IMR-90 (cell line): ENCODE measurements at regions not wholly inside any gene's neighbourhood (a gene's known extent, or its start where the extent isn't known, plus 50 kb on each side); places are given as distances from the start of the nearest gene placed in this dataset.

Experiments
- ATAC-seq: fragments of 200-7000 bp; cut with Tn5 transposase; 2 replicates; pipeline ENCODE4 v1.9.1; 2020; ENCODE audit warnings: low read depth, mild to moderate bottlenecking, moderate library complexity
- BruUV-seq: library from RNA; stranded (reverse); fragments of 400-500 nt; replicated peaks from 2 replicates; lab custom pipeline; 2021; lab: Mats Ljungman, UMichigan
- CTCF ChIA-PET: fragments of 300-600 bp; formaldehyde crosslinking; extraction: SDS; loops from one replicate; lab custom pipeline; 2021; ENCODE audit warnings: antibody characterized with exemption; lab: Yijun Ruan, JAX
- POLR2A ChIA-PET: fragments of 300-600 bp; sonication (Branson Sonifier 250); formaldehyde crosslinking; loops from one replicate; lab custom pipeline; 2022; ENCODE audit warnings: antibody characterized with exemption; ENCODE audit not compliant: unreplicated experiment; lab: Charles Lee
- DNase-seq: peaks from one replicate; pipeline ENCODE4 v3.0.0; 2013
- H2AFZ ChIP-seq: replicated peaks from 2 replicates; pipeline ENCODE3; 2013; ENCODE audit warnings: low read length, mild to moderate bottlenecking; ENCODE audit not compliant: poor library complexity
- H2AK5ac ChIP-seq: 2 replicates; pipeline ENCODE4 v1.6.1; 2013; ENCODE audit warnings: low read depth, low read length, inconsistent platforms
- H2AK9ac ChIP-seq: replicated peaks from 2 replicates; pipeline ENCODE3; 2013; ENCODE audit warnings: mild to moderate bottlenecking, low read depth, low read length, moderate library complexity; ENCODE audit not compliant: poor library complexity
- H2BK120ac ChIP-seq: 2 replicates; pipeline ENCODE4 v1.6.1; 2013; ENCODE audit warnings: low read depth, low read length, inconsistent platforms
- H2BK15ac ChIP-seq: 3 replicates; pipeline ENCODE4 v1.6.1; 2013; ENCODE audit warnings: low read depth, low read length, inconsistent platforms
- H2BK20ac ChIP-seq: 2 replicates; pipeline ENCODE4 v1.6.1; 2013; ENCODE audit warnings: low read depth, mild to moderate bottlenecking, inconsistent platforms, low read length, moderate library complexity
- H2BK5ac ChIP-seq: 2 replicates; pipeline ENCODE4 v1.6.1; 2013; ENCODE audit warnings: mild to moderate bottlenecking, low read depth, low read length, inconsistent platforms; ENCODE audit not compliant: poor library complexity, severe bottlenecking
- H3K14ac ChIP-seq: replicated peaks from 2 replicates; pipeline ENCODE4 v1.6.1; 2013; ENCODE audit warnings: low read depth, low read length, inconsistent platforms
- H3K18ac ChIP-seq: 2 replicates; pipeline ENCODE4 v1.6.1; 2013; ENCODE audit warnings: low read depth, low read length, control low read depth
- H3K23ac ChIP-seq: 2 replicates; pipeline ENCODE4 v1.6.1; 2013; ENCODE audit warnings: low read depth, low read length, inconsistent platforms
- H3K27ac ChIP-seq: 2 replicates; pipeline ENCODE4 v1.5.1; 2013; ENCODE audit warnings: mild to moderate bottlenecking, control low read depth, low read length; ENCODE audit not compliant: insufficient read depth
- H3K27me3 ChIP-seq: 2 replicates; pipeline ENCODE4 v1.6.1; 2013; ENCODE audit warnings: low read length; ENCODE audit not compliant: control insufficient read depth, insufficient read depth
- H3K36me3 ChIP-seq: 2 replicates; pipeline ENCODE4 v1.6.1; 2013; ENCODE audit warnings: low read length, mixed read lengths; ENCODE audit not compliant: control insufficient read depth, insufficient read depth
- H3K4ac ChIP-seq: 2 replicates; pipeline ENCODE4 v1.6.1; 2013; ENCODE audit warnings: low read depth, low read length, inconsistent platforms
- H3K4me1 ChIP-seq: 2 replicates; pipeline ENCODE4 v1.6.1; 2013; ENCODE audit warnings: low read length, mixed read lengths; ENCODE audit not compliant: control insufficient read depth, insufficient read depth
- H3K4me2 ChIP-seq: 2 replicates; pipeline ENCODE4 v1.6.1; 2013; ENCODE audit warnings: low read depth, mild to moderate bottlenecking, control low read depth, low read length, moderate library complexity
- H3K4me3 ChIP-seq: 2 replicates; pipeline ENCODE4 v1.5.1; 2013; ENCODE audit warnings: low read depth, mild to moderate bottlenecking, control low read depth, low read length, moderate library complexity; ENCODE audit not compliant: insufficient read depth
- H3K56ac ChIP-seq: 2 replicates; pipeline ENCODE4 v1.6.1; 2013; ENCODE audit warnings: low read length, inconsistent platforms; ENCODE audit not compliant: insufficient read depth; ENCODE audit errors: extremely low read depth
- H3K79me1 ChIP-seq, 2 experiments: 2 replicates each; pipeline ENCODE4 v1.6.1; 2013; ENCODE audit warnings: low read length in 2 of 2, inconsistent platforms in 1 of 2, low read depth in 1 of 2
- H3K9ac ChIP-seq: 2 replicates; pipeline ENCODE4 v1.6.1; 2013; ENCODE audit warnings: low read depth, low read length, control low read depth
- H3K9me1 ChIP-seq: 2 replicates; pipeline ENCODE4 v1.6.1; 2013; ENCODE audit warnings: low read length, inconsistent platforms; ENCODE audit not compliant: insufficient read depth
- H3K9me3 ChIP-seq: 2 replicates; pipeline ENCODE4 v1.6.1; 2013; ENCODE audit warnings: low read length; ENCODE audit not compliant: control insufficient read depth, insufficient read depth
- H4K20me1 ChIP-seq: 2 replicates; pipeline ENCODE4 v1.6.1; 2013; ENCODE audit warnings: low read length, inconsistent platforms; ENCODE audit not compliant: insufficient read depth
- H4K5ac ChIP-seq: 2 replicates; pipeline ENCODE4 v1.6.1; 2013; ENCODE audit warnings: mild to moderate bottlenecking, low read depth, low read length, control low read depth
- H4K8ac ChIP-seq, 2 experiments: 2 replicates each; pipeline ENCODE4 v1.6.1; 2013; ENCODE audit warnings: low read depth in 2 of 2, low read length in 2 of 2, control low read depth in 1 of 2, inconsistent platforms in 1 of 2
- H4K91ac ChIP-seq: 2 replicates; pipeline ENCODE4 v1.6.1; 2013; ENCODE audit warnings: low read depth, low read length, inconsistent platforms; ENCODE audit not compliant: insufficient read depth
- BHLHE40 ChIP-seq: fragments of 150-350 bp; IDR thresholded peaks from 2 replicates; pipeline ENCODE4 v1.6.1; 2016; ENCODE audit warnings: mild to moderate bottlenecking, low read depth, low read length
- MAZ ChIP-seq: IDR thresholded peaks from 2 replicates; pipeline ENCODE4 v1.6.1; 2012; ENCODE audit warnings: low read depth, mild to moderate bottlenecking, low read length, improper control_type of control experiment, moderate library complexity, borderline replicate concordance
- WGBS, 2 experiments: methylation state at CpG; one replicate each; pipeline versions ENCODE4 v1.1.5 to v1.1.7; 2013; ENCODE audit warnings: missing lambda C conversion rate in 2 of 2; ENCODE audit not compliant: insufficient read length in 1 of 2; ENCODE audit errors: extremely low coverage in 2 of 2; 5-methylcytosine and 5-hydroxymethylcytosine counted together
- dilution Hi-C: fragments of 300-500 bp; cut with HindIII; formaldehyde crosslinking; loops from one replicate; pipeline ENCODE4 v1.14.3; 2018; ENCODE audit warnings: low sequenced_read_pairs; ENCODE audit not compliant: unreplicated experiment
- in situ Hi-C: fragments of 300-500 bp; cut with MboI; formaldehyde crosslinking; loops from 3 replicates; pipeline ENCODE4 v1.14.3; 2019; ENCODE audit warnings: low sequenced_read_pairs, inconsistent platforms, mixed read lengths
- intact Hi-C: fragments of 100-400 bp; cut with micrococcal nuclease; formaldehyde crosslinking; loops from 2 replicates; pipeline ENCODE4 v1.10.0; 2022

DNA sequence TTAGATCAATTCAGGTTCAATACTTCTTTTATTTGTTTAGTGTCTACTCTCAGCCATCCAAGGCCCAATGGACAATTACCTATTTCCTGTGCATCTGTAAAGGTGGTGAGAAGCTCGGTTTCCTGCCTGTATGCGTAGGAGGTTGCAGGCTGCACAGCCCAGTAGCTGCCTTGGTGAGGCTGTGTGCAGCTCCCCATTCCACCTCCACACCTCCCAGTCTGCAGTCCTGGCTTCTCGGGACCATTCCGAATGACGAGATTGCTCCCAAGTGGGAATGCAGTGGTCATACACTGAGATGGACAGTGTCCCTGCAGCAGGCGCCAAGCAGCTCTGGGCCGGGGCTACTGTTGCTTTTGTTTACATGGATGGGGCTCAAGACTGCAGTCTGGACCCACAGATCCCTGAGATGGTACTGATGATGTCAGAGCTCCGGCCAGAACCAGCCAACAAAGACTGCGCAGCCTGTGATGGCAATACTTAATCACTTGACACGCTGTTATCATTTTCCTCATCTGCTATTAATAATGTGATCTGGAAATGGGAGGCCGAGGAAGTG lies 206.1 kb upstream of the IRX1 start:
- intact Hi-C loops (no loop called here), dilution Hi-C loops (no loop called here), in situ Hi-C loops (no loop called here)
- H3K27ac ChIP-seq: no peak overlapping the region
- no peak overlapping the region for H2BK15ac ChIP-seq
- H3K36me3 ChIP-seq: no peaks in the 10 kb centered on the region
- no peaks in the 10 kb centered on the region for H4K20me1 ChIP-seq
- H3K9ac ChIP-seq: no peak overlapping the region
- no peaks in the 10 kb centered on the region for H3K79me1 ChIP-seq
- no peak overlapping the region for H3K23ac ChIP-seq
- no peak overlapping the region for H2BK5ac ChIP-seq
- H3K4me3 ChIP-seq: no peak overlapping the region
- DNase-seq (no peak), ATAC-seq (no peak)
- H3K27me3 ChIP-seq: no peaks in the 10 kb centered on the region
- H3K4me2 ChIP-seq: no peak overlapping the region
- WGBS, 2 experiments: no CpG with 5 or more reads among the region's 11 CpGs
- no peak overlapping the region for H2BK120ac ChIP-seq
- BruUV-seq: no TSS peak
- peaks cover 49% of the 10 kb centered on the region for H3K9me3 ChIP-seq
- H3K9me1 ChIP-seq: no peaks in the 10 kb centered on the region
- no peak overlapping the region for H4K8ac ChIP-seq
- H4K5ac ChIP-seq: no peak overlapping the region
- no peak overlapping the region for H2AK5ac ChIP-seq
- H2AK9ac ChIP-seq: no peak overlapping the region
- no peak overlapping the region for H2AFZ ChIP-seq
- no peak overlapping the region for H4K91ac ChIP-seq
- no peak overlapping the region for H3K14ac ChIP-seq
- H3K4me1 ChIP-seq: no peaks in the 10 kb centered on the region
- CTCF ChIA-PET: no interaction called here
- no peak overlapping the region for H3K56ac ChIP-seq
- TF ChIP-seq MAZ (no peak), BHLHE40 (no peak)
- H2BK20ac ChIP-seq: no peak overlapping the region
- H3K18ac ChIP-seq: no peak overlapping the region
- POLR2A ChIA-PET: no interaction called here
- no peak overlapping the region for H3K4ac ChIP-seq
